ENCODE measurements at regions not wholly inside any gene's neighbourhood (a gene's known extent, or its start where the extent isn't known, plus 50 kb on each side); places are given as distances from the start of the nearest gene placed in this dataset.

GRCh38 chr3:127483902-127484591 lies 106.5 kb downstream of the TPRA1 start:
- Histone ChIP-seq H3K9me3 (ENCODE audit: control extremely low read depth in 1 of 5, control insufficient read depth in 4 of 5, insufficient read depth in 2 of 5, low read depth in 1 of 5, low read length in 4 of 5) (no peaks in the 10 kb centered on the region), H3K4me3 (ENCODE audit: control insufficient read depth in 1 of 7, extremely low read depth in 1 of 7, insufficient read depth in 4 of 7, low read depth in 2 of 7, low read length in 6 of 7) (peak overlapping the region in 2 of 7 experiments; percentile 4 to 47), H3K27me3 (replicated peaks in 2 of 5; ENCODE audit: control insufficient read depth in 4 of 5, insufficient read depth in 5 of 5, low read length in 4 of 5) (peaks cover 0 to 26% (median 7%) of the 10 kb centered on the region in 5 experiments), H3K27ac (ENCODE audit: insufficient read depth in 1 of 2, low read depth in 1 of 2, low read length in 2 of 2, poor library complexity in 1 of 2, severe bottlenecking in 2 of 2) (no peak overlapping the region), H3K4me1 (ENCODE audit: control extremely low read depth in 1 of 4, control insufficient read depth in 4 of 4, insufficient read depth in 4 of 4, low read length in 3 of 4) (peaks cover 0 to 27% (median 20%) of the 10 kb centered on the region in 4 experiments), H3K36me3 (ENCODE audit: control insufficient read depth in 4 of 4, insufficient read depth in 4 of 4, low read length in 3 of 4) (no peaks in the 10 kb centered on the region)
- DNase-seq, result peak; percentile 91 to 98 (median 98)
- WGBS (ENCODE audit: insufficient coverage), result 4% methylated on average over 13 of the region's 18 CpGs
- ChIA-PET CTCF (interaction anchor here (1.3 to 1.5 kb wide), 4 partner anchors 9 to 63 kb away, joined by 3 read pairs; no protein-coding TSS in a partner anchor), POLR2A (no interaction called here)

- CTCF ChIA-PET, result interaction anchor here (1.3 kb wide), 2 partner anchors 62 to 64 kb away, joined by 3 read pairs; no protein-coding TSS in a partner anchor
- Histone ChIP-seq H3K27ac (ENCODE audit: insufficient read depth in 1 of 2, low read depth in 1 of 2, low read length in 2 of 2, poor library complexity in 1 of 2, severe bottlenecking in 2 of 2) (no peak overlapping the region), H3K9me3 (ENCODE audit: control extremely low read depth in 1 of 5, control insufficient read depth in 4 of 5, insufficient read depth in 2 of 5, low read depth in 1 of 5, low read length in 4 of 5) (no peaks in the 10 kb centered on the region), H3K4me1 (ENCODE audit: control extremely low read depth in 1 of 4, control insufficient read depth in 4 of 4, insufficient read depth in 4 of 4, low read length in 3 of 4) (peaks cover 0 to 27% (median 20%) of the 10 kb centered on the region in 4 experiments), H3K4me3 (ENCODE audit: control insufficient read depth in 1 of 7, extremely low read depth in 1 of 7, insufficient read depth in 4 of 7, low read depth in 2 of 7, low read length in 6 of 7) (no peak overlapping the region), H3K27me3 (replicated peaks in 2 of 5; ENCODE audit: control insufficient read depth in 4 of 5, insufficient read depth in 5 of 5, low read length in 4 of 5) (peaks cover 0 to 24% (median 7%) of the 10 kb centered on the region in 5 experiments), H3K36me3 (ENCODE audit: control insufficient read depth in 4 of 4, insufficient read depth in 4 of 4, low read length in 3 of 4) (no peaks in the 10 kb centered on the region)
- WGBS (ENCODE audit: insufficient coverage), result 84% methylated on average over 11 of the region's 11 CpGs
- no peak for DNase-seq
- POLR2A ChIA-PET, result no interaction called here
These were observed 107.4 kb downstream of the TPRA1 start for GRCh38 chr3:127483005-127483641.

GRCh38 chr3:127482216-127483004 lies 108.1 kb downstream of the TPRA1 start:
- Histone ChIP-seq H3K9me3 (ENCODE audit: control extremely low read depth in 1 of 5, control insufficient read depth in 4 of 5, insufficient read depth in 2 of 5, low read depth in 1 of 5, low read length in 4 of 5) (no peaks in the 10 kb centered on the region), H3K36me3 (ENCODE audit: control insufficient read depth in 4 of 4, insufficient read depth in 4 of 4, low read length in 3 of 4) (no peaks in the 10 kb centered on the region), H3K27me3 (replicated peaks in 2 of 5; ENCODE audit: control insufficient read depth in 4 of 5, insufficient read depth in 5 of 5, low read length in 4 of 5) (peaks cover 0 to 24% (median 5%) of the 10 kb centered on the region in 5 experiments), H3K4me1 (ENCODE audit: control extremely low read depth in 1 of 4, control insufficient read depth in 4 of 4, insufficient read depth in 4 of 4, low read length in 3 of 4) (peaks cover 0 to 27% (median 20%) of the 10 kb centered on the region in 4 experiments), H3K4me3 (ENCODE audit: control insufficient read depth in 1 of 7, extremely low read depth in 1 of 7, insufficient read depth in 4 of 7, low read depth in 2 of 7, low read length in 6 of 7) (no peak overlapping the region), H3K27ac (ENCODE audit: insufficient read depth in 1 of 2, low read depth in 1 of 2, low read length in 2 of 2, poor library complexity in 1 of 2, severe bottlenecking in 2 of 2) (no peak overlapping the region)
- POLR2A ChIA-PET, result no interaction called here
- CTCF ChIA-PET, result no interaction called here
- 97% methylated on average over 14 of the region's 14 CpGs for WGBS (ENCODE audit: insufficient coverage)
- DNase-seq, result no peak

- DNase-seq, result no peak
- Histone ChIP-seq H3K27ac (ENCODE audit: insufficient read depth in 1 of 2, low read depth in 1 of 2, low read length in 2 of 2, poor library complexity in 1 of 2, severe bottlenecking in 2 of 2) (no peak overlapping the region), H3K9me3 (ENCODE audit: control extremely low read depth in 1 of 5, control insufficient read depth in 4 of 5, insufficient read depth in 2 of 5, low read depth in 1 of 5, low read length in 4 of 5) (no peaks in the 10 kb centered on the region), H3K36me3 (ENCODE audit: control insufficient read depth in 4 of 4, insufficient read depth in 4 of 4, low read length in 3 of 4) (no peaks in the 10 kb centered on the region), H3K4me3 (ENCODE audit: control insufficient read depth in 1 of 7, extremely low read depth in 1 of 7, insufficient read depth in 4 of 7, low read depth in 2 of 7, low read length in 6 of 7) (no peak overlapping the region), H3K4me1 (ENCODE audit: control extremely low read depth in 1 of 4, control insufficient read depth in 4 of 4, insufficient read depth in 4 of 4, low read length in 3 of 4) (peaks cover 0 to 24% (median 17%) of the 10 kb centered on the region in 4 experiments), H3K27me3 (replicated peaks in 2 of 5; ENCODE audit: control insufficient read depth in 4 of 5, insufficient read depth in 5 of 5, low read length in 4 of 5) (peaks cover 0 to 15% (median 5%) of the 10 kb centered on the region in 5 experiments)
- CTCF ChIA-PET, result interaction anchor here (2.1 kb wide), 1 partner anchor 22 kb away, joined by 5 read pairs; no protein-coding TSS in a partner anchor
- WGBS (ENCODE audit: insufficient coverage), result 93% methylated on average over 5 of the region's 9 CpGs
- POLR2A ChIA-PET, result interaction anchor here (0.6 kb wide), 1 partner anchor 103 kb away, joined by 3 read pairs; no protein-coding TSS in a partner anchor
These were observed 110.2 kb downstream of the TPRA1 start for GRCh38 chr3:127480196-127480954.

GRCh38 chr3:127479449-127479848 lies 111.1 kb downstream of the TPRA1 start:
- H3K4me3 ChIP-seq (ENCODE audit: control insufficient read depth in 1 of 7, extremely low read depth in 1 of 7, insufficient read depth in 4 of 7, low read depth in 2 of 7, low read length in 6 of 7), result no peak overlapping the region
- H3K4me1 ChIP-seq (ENCODE audit: control extremely low read depth in 1 of 4, control insufficient read depth in 4 of 4, insufficient read depth in 4 of 4, low read length in 3 of 4), result peaks cover 0 to 19% (median 15%) of the 10 kb centered on the region in 4 experiments
- no peak for DNase-seq
- ChIA-PET POLR2A (no interaction called here), CTCF (no interaction called here)
- H3K36me3 ChIP-seq (ENCODE audit: control insufficient read depth in 4 of 4, insufficient read depth in 4 of 4, low read length in 3 of 4), result no peaks in the 10 kb centered on the region
- no peaks in the 10 kb centered on the region for H3K9me3 ChIP-seq (ENCODE audit: control extremely low read depth in 1 of 5, control insufficient read depth in 4 of 5, insufficient read depth in 2 of 5, low read depth in 1 of 5, low read length in 4 of 5)
- no peak overlapping the region for H3K27ac ChIP-seq (ENCODE audit: insufficient read depth in 1 of 2, low read depth in 1 of 2, low read length in 2 of 2, poor library complexity in 1 of 2, severe bottlenecking in 2 of 2)
- H3K27me3 ChIP-seq (replicated peaks in 2 of 5; ENCODE audit: control insufficient read depth in 4 of 5, insufficient read depth in 5 of 5, low read length in 4 of 5), result peaks cover 0 to 11% (median 5%) of the 10 kb centered on the region in 5 experiments
- WGBS (ENCODE audit: insufficient coverage), result 88% methylated on average over 12 of the region's 12 CpGs

GRCh38 chr3:127478922-127479321 lies 111.6 kb downstream of the TPRA1 start:
- no peaks in the 10 kb centered on the region for H3K36me3 ChIP-seq (ENCODE audit: control insufficient read depth in 4 of 4, insufficient read depth in 4 of 4, low read length in 3 of 4)
- H3K4me3 ChIP-seq (ENCODE audit: control insufficient read depth in 1 of 7, extremely low read depth in 1 of 7, insufficient read depth in 4 of 7, low read depth in 2 of 7, low read length in 6 of 7), result no peak overlapping the region
- 96% methylated on average over 6 of the region's 7 CpGs for WGBS (ENCODE audit: insufficient coverage)
- POLR2A ChIA-PET, result no interaction called here
- no peak overlapping the region for H3K27ac ChIP-seq (ENCODE audit: insufficient read depth in 1 of 2, low read depth in 1 of 2, low read length in 2 of 2, poor library complexity in 1 of 2, severe bottlenecking in 2 of 2)
- peaks cover 0 to 13% (median 9%) of the 10 kb centered on the region in 4 experiments for H3K4me1 ChIP-seq (ENCODE audit: control extremely low read depth in 1 of 4, control insufficient read depth in 4 of 4, insufficient read depth in 4 of 4, low read length in 3 of 4)
- peaks cover 0 to 11% (median 5%) of the 10 kb centered on the region in 5 experiments for H3K27me3 ChIP-seq (replicated peaks in 2 of 5; ENCODE audit: control insufficient read depth in 4 of 5, insufficient read depth in 5 of 5, low read length in 4 of 5)
- CTCF ChIA-PET, result interaction anchor here (0.6 kb wide), 1 partner anchor 70 kb away, joined by 3 read pairs; no protein-coding TSS in a partner anchor
- DNase-seq, result no peak
- H3K9me3 ChIP-seq (ENCODE audit: control extremely low read depth in 1 of 5, control insufficient read depth in 4 of 5, insufficient read depth in 2 of 5, low read depth in 1 of 5, low read length in 4 of 5), result no peaks in the 10 kb centered on the region

Data from common myeloid progenitor, CD34-positive (primary cell).